HG03139 (cell line): ENCODE measurements at regions not wholly inside any gene's neighbourhood (a gene's known extent, or its start where the extent isn't known, plus 50 kb on each side); places are given as distances from the start of the nearest gene placed in this dataset.
"Not testable (repeated sequence)": the region's sequence is repeated elsewhere in the genome, so short reads cannot be mapped to it uniquely, and the experiment has no call there.

Experiments used
- ATAC-seq: cut with Tn5 transposase; IDR thresholded peaks from one replicate; pipeline ENCODE4 v1.9.1; 2021; ENCODE audit not compliant: unreplicated experiment

GRCh38 chr12:127599436-127599835 lies 667.5 kb upstream of the TMEM132C start:
- no peak for ATAC-seq

- no peak for ATAC-seq
Observed at GRCh38 chr12:127600211-127600610, 666.8 kb upstream of the TMEM132C start.

GRCh38 chr12:127606476-127607015 lies 660.4 kb upstream of the TMEM132C start:
- ATAC-seq: no peak

- ATAC-seq: no peak
Observed at GRCh38 chr12:127607146-127607725, 659.7 kb upstream of the TMEM132C start.

GRCh38 chr12:127608359-127608758 lies 658.6 kb upstream of the TMEM132C start:
- ATAC-seq: not testable (repeated sequence)

GRCh38 chr12:127613056-127613455 lies 653.9 kb upstream of the TMEM132C start:
- ATAC-seq: no peak

- no peak for ATAC-seq
Observed at GRCh38 chr12:127619869-127620734, 646.9 kb upstream of the TMEM132C start.

DNA sequence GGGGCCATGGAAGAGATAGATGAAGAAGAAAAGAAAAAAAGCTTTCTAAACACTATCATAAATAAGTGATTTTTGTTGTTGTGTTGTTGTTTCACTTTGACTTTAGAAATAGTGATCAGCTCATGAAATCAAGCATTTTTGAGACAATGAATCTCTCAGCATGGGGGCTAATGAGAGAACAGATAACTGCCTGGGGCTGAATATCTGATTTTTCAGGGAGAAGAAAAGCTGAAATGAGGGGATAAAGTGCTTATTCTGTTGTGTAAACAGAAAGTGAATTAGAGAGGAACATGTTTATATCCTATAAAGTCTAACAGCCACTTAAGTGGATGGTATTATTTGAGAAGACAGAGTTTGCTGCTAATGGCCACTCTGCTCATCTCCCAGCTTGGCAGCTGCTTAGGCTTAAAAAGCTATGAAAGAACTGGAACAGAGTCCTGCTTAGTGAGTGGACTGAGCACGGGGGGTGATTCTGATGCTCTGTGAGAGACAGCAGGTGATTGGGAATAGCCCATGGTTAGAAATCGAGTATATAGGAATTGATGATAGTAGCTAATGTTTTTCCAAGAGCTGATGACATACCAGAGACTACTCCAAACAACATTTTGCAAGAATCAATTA lies 646.1 kb upstream of the TMEM132C start:
- ATAC-seq: no peak

- no peak for ATAC-seq
Observed at GRCh38 chr12:127621366-127621765, 645.6 kb upstream of the TMEM132C start.

DNA sequence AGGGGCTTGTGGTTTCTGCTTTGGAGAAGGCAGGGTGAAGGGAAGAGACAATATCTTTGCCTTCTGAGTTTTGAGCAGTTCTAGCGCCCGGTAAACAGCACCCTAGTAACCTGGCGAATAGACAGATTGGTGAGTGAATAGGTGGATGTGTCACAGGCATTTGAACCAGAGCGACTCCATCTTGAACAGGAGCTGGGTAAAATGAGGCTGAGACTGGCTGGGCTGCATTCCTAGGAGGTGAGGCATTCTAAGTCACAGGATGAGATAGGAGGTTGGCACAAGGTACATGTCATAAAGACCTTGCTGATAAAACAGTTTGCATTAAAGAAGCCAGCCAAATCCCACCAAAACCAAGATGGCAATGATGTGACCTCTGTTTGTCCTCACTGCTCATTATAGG lies 643.6 kb upstream of the TMEM132C start:
- no peak for ATAC-seq

- ATAC-seq: no peak
Observed at GRCh38 chr12:127625176-127625771, 641.7 kb upstream of the TMEM132C start.

GRCh38 chr12:127628645-127629044 lies 638.3 kb upstream of the TMEM132C start:
- no peak for ATAC-seq

- ATAC-seq: no peak
Observed at GRCh38 chr12:127629066-127629820, 637.7 kb upstream of the TMEM132C start.

DNA sequence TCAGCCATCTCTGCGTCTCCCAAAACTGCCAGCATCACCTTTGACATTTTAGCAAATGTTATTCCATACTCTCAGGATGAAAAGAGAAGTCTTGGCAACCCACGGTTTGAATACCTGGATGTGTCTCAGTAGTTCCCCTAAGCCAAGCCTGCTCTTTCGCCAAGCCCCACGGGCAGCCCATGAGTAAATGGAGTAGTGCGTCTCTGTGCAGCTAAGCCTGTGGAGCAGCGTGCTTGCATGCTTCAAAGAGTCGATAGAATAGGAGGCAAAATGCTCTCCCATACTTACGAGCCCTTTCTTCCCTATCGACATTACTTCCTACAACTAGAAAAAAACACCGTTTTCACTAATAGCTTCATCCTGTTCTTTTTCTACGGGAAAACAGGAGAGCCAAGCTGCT lies 634.5 kb upstream of the TMEM132C start:
- ATAC-seq: no peak

GRCh38 chr12:127635838-127636237 lies 631.1 kb upstream of the TMEM132C start:
- ATAC-seq: no peak

DNA sequence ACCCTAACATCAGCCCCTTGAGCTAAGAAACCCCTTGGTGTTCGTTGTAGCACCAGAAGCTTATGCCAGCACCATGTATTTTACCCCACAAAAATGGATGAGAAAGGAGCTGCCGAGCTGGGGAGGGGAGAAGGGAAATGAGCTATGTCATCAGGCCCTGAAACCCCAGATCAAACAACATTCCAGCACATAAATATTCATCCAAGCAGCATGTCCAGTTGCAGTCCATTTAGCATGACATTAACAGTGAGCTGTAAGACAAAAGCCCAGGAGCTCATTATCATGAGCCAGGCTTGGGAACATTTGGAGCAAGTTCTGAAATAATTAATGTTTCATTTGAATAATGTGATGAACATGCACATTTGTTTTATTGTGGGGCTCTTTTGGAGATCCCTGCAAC lies 630.1 kb upstream of the TMEM132C start:
- no peak for ATAC-seq

DNA sequence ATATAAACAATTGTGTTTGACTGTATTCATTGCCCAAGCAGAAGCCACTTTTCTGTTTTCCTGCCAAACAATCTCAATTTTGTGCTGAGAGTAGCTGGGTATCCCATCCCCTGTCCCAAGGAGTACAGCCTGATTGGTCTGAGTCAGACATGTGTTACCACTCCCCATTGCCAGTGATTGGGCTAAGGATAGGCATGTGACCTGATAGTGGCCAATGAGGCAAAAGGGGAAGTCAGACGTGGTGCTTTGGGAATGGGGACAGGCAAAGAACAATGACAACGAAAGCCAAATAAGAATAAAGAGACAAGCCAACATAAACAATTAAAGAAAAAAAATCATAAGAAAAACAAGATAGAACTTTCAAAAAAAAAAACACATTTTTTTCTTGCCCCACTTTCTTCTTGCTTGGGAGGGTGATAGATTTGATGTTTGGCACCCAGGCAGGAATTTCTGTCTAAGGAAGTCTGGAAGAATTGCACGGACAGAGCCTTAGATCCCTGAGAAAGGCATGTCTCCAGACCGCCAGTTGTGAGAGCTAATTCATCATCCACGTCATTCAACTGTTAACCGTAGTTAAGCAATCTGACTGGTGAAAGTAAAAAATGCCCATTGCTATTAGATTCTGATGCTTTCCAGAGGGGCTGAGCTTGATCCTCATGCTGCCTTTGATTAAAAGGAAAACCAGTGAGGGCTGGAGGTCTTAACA lies 626.6 kb upstream of the TMEM132C start:
- ATAC-seq: no peak

DNA sequence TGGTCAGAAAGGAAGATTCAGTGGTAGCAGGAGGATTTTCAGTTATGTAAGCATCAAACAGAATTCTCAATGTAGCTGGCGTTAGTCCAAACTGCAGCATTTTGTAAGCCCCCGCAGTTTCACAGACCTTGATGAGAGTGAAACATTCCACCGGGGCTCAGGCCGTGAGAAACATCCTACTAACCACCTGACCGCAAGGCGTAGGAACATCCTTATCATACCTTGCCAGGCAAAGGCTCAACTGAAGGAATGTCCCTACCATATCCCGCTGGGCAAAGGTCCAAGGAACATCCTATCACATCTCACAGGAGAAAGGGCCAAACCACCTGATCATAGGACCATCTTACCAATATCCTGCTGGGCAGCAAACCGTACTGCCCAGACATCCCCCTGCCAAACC lies 624.8 kb upstream of the TMEM132C start:
- ATAC-seq: no peak

GRCh38 chr12:127648321-127648720 lies 618.6 kb upstream of the TMEM132C start:
- ATAC-seq: no peak

DNA sequence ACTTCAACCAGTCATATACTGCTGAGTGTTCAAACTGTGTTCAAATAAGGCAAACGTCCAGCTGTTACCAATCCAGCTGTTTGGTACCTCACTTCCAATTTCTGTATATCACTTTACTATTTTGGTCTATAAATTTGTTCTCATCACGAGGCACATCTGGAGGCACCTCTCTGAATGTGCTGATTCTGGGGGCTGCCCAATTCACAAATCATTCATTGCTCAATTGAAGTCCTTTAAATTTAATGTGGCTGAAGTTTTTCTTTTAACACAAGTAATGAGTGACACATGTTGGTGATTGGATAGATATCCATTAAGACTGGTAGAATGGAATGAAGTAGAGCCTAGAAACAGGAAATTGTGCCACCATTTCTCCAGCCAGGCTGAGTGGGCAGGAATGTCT lies 617.0 kb upstream of the TMEM132C start:
- no peak for ATAC-seq
